HEK293T (cell line): ENCODE measurements at regions not wholly inside any gene's neighbourhood (a gene's known extent, or its start where the extent isn't known, plus 50 kb on each side); places are given as distances from the start of the nearest gene placed in this dataset.

Experiments
- BHLHE40 ChIP-seq: fragments of 450-650 bp; IDR thresholded peaks from 2 replicates; pipeline ENCODE4 v1.6.1; 2016; ENCODE audit warnings: mild to moderate bottlenecking, moderate library complexity, borderline replicate concordance
- FOXK2 ChIP-seq: fragments of 450-650 bp; IDR thresholded peaks from 2 replicates; pipeline ENCODE4 v1.6.1; 2016; ENCODE audit warnings: mild to moderate bottlenecking
- HDGF ChIP-seq: fragments of 450-650 bp; IDR thresholded peaks from 2 replicates; pipeline ENCODE4 v1.6.1; 2017; ENCODE audit warnings: antibody characterized with exemption, borderline replicate concordance
- L3MBTL2 ChIP-seq: fragments of 450-650 bp; conservative IDR thresholded peaks from 2 replicates; pipeline ENCODE4 v1.6.1; 2016; ENCODE audit warnings: mild to moderate bottlenecking
- LEF1 ChIP-seq: fragments of 450-650 bp; IDR thresholded peaks from 2 replicates; pipeline ENCODE4 v1.6.1; 2017; ENCODE audit warnings: mild to moderate bottlenecking, borderline replicate concordance
- SP1 ChIP-seq: fragments of 450-650 bp; IDR thresholded peaks from 2 replicates; pipeline ENCODE4 v1.6.1; 2017

- TF ChIP-seq LEF1 (no peak), SP1 (no peak), FOXK2 (no peak), BHLHE40 (no peak), L3MBTL2 (no peak), HDGF (no peak)
Observed at GRCh38 chr11:119904531-119905035, 175.6 kb upstream of the NECTIN1 start.
